AG10803 (cell line): ENCODE measurements at regions not wholly inside any gene's neighbourhood (a gene's known extent, or its start where the extent isn't known, plus 50 kb on each side); places are given as distances from the start of the nearest gene placed in this dataset.

Experiments used
- DNase-seq: peaks from one replicate; pipeline ENCODE4 v3.0.0; 2010; ENCODE audit warnings: low read depth
- H3K4me3 ChIP-seq: 2 replicates; pipeline ENCODE4 v1.5.1; 2011; ENCODE audit warnings: mild to moderate bottlenecking, low read length, control low read depth
- TF ChIP-seq, protein P1 (sequence below): conservative IDR thresholded peaks from 2 replicates; pipeline ENCODE4 v1.5.1; 2011; ENCODE audit warnings: mild to moderate bottlenecking, low read length, control low read depth, inconsistent platforms

DNA sequence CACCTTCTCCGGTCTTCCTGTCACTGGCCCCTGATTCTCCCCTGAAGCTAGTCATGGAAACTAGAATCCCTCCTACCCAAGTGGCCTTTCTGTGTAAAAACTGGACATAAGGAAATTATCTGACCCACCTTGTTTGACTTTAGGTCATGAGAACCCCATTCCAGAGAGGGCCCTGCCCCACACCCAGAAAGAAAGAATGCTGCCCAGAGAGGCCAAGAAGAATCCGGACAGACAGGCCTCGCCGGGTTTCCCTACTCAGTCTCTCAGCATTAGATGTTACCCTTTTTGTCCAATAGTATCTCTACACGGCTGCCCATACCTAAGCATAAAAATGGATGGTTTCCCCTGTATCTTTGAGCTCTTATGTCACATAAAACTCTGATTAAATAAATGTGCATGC is 83.3 kb upstream of the HELT start:
- no peak overlapping the region for H3K4me3 ChIP-seq
- DNase-seq, result no peak
- TF ChIP-seq, protein P1, sequence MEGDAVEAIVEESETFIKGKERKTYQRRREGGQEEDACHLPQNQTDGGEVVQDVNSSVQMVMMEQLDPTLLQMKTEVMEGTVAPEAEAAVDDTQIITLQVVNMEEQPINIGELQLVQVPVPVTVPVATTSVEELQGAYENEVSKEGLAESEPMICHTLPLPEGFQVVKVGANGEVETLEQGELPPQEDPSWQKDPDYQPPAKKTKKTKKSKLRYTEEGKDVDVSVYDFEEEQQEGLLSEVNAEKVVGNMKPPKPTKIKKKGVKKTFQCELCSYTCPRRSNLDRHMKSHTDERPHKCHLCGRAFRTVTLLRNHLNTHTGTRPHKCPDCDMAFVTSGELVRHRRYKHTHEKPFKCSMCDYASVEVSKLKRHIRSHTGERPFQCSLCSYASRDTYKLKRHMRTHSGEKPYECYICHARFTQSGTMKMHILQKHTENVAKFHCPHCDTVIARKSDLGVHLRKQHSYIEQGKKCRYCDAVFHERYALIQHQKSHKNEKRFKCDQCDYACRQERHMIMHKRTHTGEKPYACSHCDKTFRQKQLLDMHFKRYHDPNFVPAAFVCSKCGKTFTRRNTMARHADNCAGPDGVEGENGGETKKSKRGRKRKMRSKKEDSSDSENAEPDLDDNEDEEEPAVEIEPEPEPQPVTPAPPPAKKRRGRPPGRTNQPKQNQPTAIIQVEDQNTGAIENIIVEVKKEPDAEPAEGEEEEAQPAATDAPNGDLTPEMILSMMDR, result no peak

DNA sequence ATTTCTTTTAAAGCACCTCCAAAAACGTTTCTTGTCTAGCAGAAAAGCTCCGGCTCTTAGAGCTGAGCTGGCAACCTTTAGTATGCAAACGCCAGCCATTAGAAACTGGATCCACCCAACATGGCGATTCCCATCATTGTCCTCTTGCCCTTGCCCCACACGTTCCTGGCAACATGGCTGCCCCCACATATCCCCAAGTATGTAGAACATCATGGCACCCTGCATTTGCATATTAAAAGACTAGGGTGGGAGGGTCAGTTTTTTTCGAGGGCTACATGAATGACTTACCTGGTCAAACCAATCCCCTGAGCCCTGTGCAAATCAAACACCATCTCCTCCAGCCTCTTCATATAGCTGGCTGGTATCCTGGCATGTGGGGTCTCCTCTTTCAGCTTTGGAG is 82.2 kb upstream of the HELT start:
- no peak overlapping the region for H3K4me3 ChIP-seq
- TF ChIP-seq, protein P1, result no peak

DNA sequence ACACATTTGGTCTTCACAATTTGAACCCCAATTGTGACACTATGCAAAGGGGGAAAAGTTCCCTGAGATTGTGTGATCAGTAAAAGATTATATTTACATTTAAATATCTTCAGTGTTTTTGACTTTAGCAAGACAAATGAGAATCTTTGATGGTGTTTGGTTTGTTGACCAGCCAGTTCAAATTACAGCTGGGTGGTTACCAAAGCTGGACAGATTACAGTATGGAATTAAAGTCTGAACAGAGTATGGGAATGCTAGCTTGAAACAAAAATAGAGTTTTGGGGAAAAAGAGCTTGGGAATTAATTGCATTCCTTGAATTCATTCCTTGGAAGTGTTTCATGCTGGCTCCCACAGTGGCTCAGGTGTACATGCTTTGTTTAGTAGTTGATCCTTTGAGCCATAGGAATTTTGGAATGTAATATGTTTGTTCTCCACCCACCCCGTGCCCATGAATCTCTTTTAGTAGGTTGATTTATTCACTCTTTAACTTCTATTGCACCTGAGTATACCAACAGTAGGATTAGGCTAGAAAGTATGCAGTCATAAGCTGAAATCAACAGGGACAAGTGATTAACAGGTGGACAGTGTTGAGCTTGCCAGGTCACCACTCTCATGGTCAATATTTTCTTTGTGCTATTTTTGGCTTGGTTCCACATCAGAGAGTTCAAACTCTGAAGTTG is 81.1 kb upstream of the HELT start:
- H3K4me3 ChIP-seq, result no peak overlapping the region
- TF ChIP-seq, protein P1, result no peak
- DNase-seq, result no peak

More for the DNA sequence above, 82.2 kb upstream of the HELT start:
- no peak for DNase-seq

DNA sequence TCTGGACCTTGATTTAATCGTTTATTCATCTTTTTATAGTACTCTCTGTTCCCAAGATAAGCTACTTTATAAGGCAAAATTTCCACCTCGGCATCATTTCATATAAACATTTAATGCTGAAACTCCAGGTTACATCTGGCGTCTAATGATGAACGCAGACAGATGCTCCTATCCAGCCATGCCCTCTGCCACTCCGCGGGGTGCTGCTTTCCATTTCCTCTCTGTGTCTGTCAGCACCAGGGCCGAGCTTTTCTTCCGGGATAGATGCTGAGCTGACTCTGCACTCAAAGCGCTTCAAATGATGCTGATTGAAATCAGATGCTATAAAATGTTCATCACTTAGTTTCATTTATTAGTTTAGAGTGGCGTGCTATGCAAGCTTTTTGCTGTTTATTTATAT is 80.5 kb upstream of the HELT start:
- TF ChIP-seq, protein P1, result no peak
- DNase-seq, result no peak

DNA sequence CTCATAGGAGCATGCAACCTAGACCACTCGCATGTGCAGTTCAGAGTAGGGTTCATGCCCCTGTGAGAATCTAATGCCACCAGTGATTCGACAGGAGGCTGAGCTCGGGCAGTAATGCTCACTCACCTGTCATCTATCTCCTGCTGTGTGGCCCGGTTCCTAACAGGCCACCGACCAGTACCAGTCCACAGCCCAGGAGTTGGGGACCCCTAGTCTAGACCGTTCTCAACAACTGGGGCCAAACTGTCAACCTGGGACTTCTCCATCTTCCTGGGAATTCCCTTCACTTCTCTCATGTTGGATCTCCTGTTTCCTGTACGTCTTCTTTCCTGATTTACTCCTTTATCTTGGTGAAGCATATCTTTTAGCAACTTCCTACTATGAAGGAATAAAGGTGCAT is 79.4 kb upstream of the HELT start:
- no peak overlapping the region for H3K4me3 ChIP-seq
- TF ChIP-seq, protein P1, result no peak
- DNase-seq, result no peak

More for the DNA sequence above, 80.5 kb upstream of the HELT start:
- H3K4me3 ChIP-seq, result no peak overlapping the region

DNA sequence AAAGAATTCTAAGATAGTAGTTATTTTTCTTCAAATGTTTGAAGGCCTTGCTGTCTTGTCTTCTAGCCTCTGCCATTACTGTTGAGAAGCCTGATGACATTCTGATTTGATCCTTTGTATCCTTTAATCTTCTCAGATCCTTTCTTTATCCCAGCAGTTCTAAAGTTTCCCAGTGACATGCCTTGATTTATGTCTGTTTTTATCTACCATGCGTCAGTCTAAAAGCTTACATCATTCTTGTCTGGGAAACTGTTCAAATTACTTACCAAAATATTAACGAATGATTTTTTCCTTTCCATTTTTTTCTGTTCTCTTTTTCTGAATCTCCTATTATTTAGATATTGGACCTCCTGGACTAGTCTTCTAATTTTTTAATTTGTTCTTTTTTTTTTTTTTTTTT is 78.3 kb upstream of the HELT start:
- DNase-seq, result no peak
- TF ChIP-seq, protein P1, result no peak
- no peak overlapping the region for H3K4me3 ChIP-seq

DNA sequence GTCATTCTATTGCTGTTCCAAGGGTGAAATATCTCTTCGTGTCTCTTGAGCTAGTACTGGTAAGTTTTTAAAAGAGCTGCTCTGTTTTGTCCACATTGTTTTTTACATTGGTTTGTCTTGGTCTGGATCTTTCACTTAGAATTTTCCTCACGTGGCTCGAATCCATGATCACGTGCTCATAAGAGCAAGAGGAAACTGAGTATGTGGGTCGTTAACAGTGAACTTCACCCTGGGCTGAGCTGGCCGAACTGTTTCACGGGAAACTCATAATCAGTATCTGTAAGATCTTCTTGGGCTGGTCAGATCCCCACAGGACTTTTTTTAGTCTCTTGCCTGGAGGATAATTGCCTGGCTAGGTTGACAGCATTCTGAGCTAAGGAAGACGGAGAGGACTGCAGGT is 77.8 kb upstream of the HELT start:
- TF ChIP-seq, protein P1, result no peak
- H3K4me3 ChIP-seq, result no peak overlapping the region
- DNase-seq, result no peak
